Ishikawa (cell line): ENCODE measurements at regions not wholly inside any gene's neighbourhood (a gene's known extent, or its start where the extent isn't known, plus 50 kb on each side); places are given as distances from the start of the nearest gene placed in this dataset.

Source experiments
- CEBPB ChIP-seq: IDR thresholded peaks from 2 replicates; pipeline ENCODE4 v1.6.1; 2012
- CREB1 ChIP-seq: IDR thresholded peaks from 2 replicates; pipeline ENCODE4 v1.6.1; 2012; ENCODE audit warnings: low read depth
- EGR1 ChIP-seq: IDR thresholded peaks from 2 replicates; pipeline ENCODE4 v1.6.1; 2012
- EP300 ChIP-seq: IDR thresholded peaks from 2 replicates; pipeline ENCODE4 v1.6.1; 2012; ENCODE audit warnings: borderline replicate concordance
- FOXM1 ChIP-seq: IDR thresholded peaks from 2 replicates; pipeline ENCODE4 v1.6.1; 2012; ENCODE audit warnings: low read depth, borderline replicate concordance
- RAD21 ChIP-seq: IDR thresholded peaks from 2 replicates; pipeline ENCODE4 v1.6.1; 2012; ENCODE audit warnings: low read depth
- TAF1 ChIP-seq: IDR thresholded peaks from 2 replicates; pipeline ENCODE4 v1.6.1; 2012; ENCODE audit warnings: low read depth, mild to moderate bottlenecking
- TCF12 ChIP-seq: IDR thresholded peaks from 2 replicates; pipeline ENCODE4 v1.6.1; 2012; ENCODE audit warnings: low read depth
- TEAD4 ChIP-seq: IDR thresholded peaks from 2 replicates; pipeline ENCODE4 v1.6.1; 2012
- YY1 ChIP-seq: IDR thresholded peaks from 2 replicates; pipeline ENCODE4 v1.6.1; 2012; ENCODE audit warnings: low read depth
- ZBTB7A ChIP-seq: IDR thresholded peaks from 2 replicates; pipeline ENCODE4 v1.6.1; 2012; ENCODE audit warnings: low read depth
- TF ChIP-seq, protein P1 (sequence below): IDR thresholded peaks from 2 replicates; pipeline ENCODE4 v1.6.1; 2012
- TF ChIP-seq, protein P2 (sequence below): IDR thresholded peaks from 2 replicates; pipeline ENCODE4 v1.6.1; 2012; ENCODE audit warnings: low read depth, mild to moderate bottlenecking

DNA sequence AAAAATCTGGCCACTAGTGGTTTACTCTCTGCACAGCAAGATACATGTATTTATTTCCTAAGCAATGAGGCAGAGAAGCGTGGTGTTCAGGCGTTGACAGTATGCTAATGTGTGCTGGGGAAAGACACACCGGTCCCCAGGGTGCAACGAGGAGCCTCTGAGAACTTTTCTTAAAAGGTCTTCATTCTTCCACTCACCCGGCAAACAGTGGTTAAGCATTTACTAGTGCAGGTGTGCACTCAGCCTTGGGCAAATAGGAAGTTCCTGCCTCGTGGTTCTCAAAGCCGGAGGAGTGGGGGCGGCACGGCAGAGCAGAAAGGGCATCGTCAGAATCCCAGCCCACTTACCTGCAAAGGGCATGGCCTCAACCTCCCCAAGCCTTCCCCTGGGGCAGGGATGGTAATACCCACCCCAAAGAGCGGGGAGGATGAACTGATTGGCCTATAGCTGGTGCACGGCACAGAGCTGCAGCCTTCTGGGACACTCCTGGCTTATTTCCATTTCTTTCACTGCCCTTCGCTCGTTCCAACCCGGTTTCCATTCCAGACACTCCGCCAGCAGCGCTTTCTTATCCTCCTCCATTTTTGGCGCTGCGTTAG is 184.3 kb upstream of the CTBP2 start:
- TF ChIP-seq, protein P1, sequence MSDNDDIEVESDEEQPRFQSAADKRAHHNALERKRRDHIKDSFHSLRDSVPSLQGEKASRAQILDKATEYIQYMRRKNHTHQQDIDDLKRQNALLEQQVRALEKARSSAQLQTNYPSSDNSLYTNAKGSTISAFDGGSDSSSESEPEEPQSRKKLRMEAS, result no peak
- TF ChIP-seq EGR1, result no peak
- TF ChIP-seq YY1, result no peak
- no peak for TF ChIP-seq RAD21
- no peak for TF ChIP-seq CREB1
- TF ChIP-seq TCF12, result no peak
- TF ChIP-seq CEBPB, result no peak
- TF ChIP-seq FOXM1, result no peak
- TF ChIP-seq TAF1, result no peak
- TF ChIP-seq, protein P2, sequence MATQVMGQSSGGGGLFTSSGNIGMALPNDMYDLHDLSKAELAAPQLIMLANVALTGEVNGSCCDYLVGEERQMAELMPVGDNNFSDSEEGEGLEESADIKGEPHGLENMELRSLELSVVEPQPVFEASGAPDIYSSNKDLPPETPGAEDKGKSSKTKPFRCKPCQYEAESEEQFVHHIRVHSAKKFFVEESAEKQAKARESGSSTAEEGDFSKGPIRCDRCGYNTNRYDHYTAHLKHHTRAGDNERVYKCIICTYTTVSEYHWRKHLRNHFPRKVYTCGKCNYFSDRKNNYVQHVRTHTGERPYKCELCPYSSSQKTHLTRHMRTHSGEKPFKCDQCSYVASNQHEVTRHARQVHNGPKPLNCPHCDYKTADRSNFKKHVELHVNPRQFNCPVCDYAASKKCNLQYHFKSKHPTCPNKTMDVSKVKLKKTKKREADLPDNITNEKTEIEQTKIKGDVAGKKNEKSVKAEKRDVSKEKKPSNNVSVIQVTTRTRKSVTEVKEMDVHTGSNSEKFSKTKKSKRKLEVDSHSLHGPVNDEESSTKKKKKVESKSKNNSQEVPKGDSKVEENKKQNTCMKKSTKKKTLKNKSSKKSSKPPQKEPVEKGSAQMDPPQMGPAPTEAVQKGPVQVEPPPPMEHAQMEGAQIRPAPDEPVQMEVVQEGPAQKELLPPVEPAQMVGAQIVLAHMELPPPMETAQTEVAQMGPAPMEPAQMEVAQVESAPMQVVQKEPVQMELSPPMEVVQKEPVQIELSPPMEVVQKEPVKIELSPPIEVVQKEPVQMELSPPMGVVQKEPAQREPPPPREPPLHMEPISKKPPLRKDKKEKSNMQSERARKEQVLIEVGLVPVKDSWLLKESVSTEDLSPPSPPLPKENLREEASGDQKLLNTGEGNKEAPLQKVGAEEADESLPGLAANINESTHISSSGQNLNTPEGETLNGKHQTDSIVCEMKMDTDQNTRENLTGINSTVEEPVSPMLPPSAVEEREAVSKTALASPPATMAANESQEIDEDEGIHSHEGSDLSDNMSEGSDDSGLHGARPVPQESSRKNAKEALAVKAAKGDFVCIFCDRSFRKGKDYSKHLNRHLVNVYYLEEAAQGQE, result no peak
- no peak for TF ChIP-seq EP300
- no peak for TF ChIP-seq ZBTB7A
- TF ChIP-seq TEAD4, result no peak
